OCI-LY3 (cell line): ENCODE measurements at regions not wholly inside any gene's neighbourhood (a gene's known extent, or its start where the extent isn't known, plus 50 kb on each side); places are given as distances from the start of the nearest gene placed in this dataset.
"Not testable (repeated sequence)": the region's sequence is repeated elsewhere in the genome, so short reads cannot be mapped to it uniquely, and the experiment has no call there.

Experiments
- H2AFZ ChIP-seq: fragments of 200-600, 300-600 bp; shearing (Covaris generic); 2 replicates; pipeline ENCODE4 v1.6.0; 2014; ENCODE audit warnings: antibody characterized with exemption, low read depth, low read length
- H3K27ac ChIP-seq: fragments of 200-600, 300-600 bp; sonication (generic); 2 replicates; pipeline ENCODE4 v1.5.1; 2014; ENCODE audit warnings: mild to moderate bottlenecking, low read length, moderate library complexity, mixed read lengths
- H3K27me3 ChIP-seq: fragments of 200-600, 300-600 bp; sonication (generic); 2 replicates; pipeline ENCODE4 v1.6.1; 2014; ENCODE audit warnings: low read depth, low read length, mixed read lengths
- H3K36me3 ChIP-seq: fragments of 200-600, 300-600 bp; sonication (generic); replicated peaks from 2 replicates; pipeline ENCODE3; 2014; ENCODE audit warnings: low read depth, low read length, mixed read lengths
- H3K4me1 ChIP-seq: fragments of 300-600, 200-600 bp; sonication (generic); 2 replicates; pipeline ENCODE4 v1.6.1; 2014; ENCODE audit warnings: low read length, mixed read lengths
- H3K4me2 ChIP-seq: fragments of 200-600, 300-600 bp; sonication (generic); 2 replicates; pipeline ENCODE4 v1.6.1; 2014; ENCODE audit warnings: low read length, mixed read lengths
- H3K4me3 ChIP-seq: fragments of 300-600, 200-600 bp; sonication (generic); 2 replicates; pipeline ENCODE4 v1.5.1; 2014; ENCODE audit warnings: antibody characterized with exemption, mild to moderate bottlenecking, low read length, moderate library complexity
- H3K79me2 ChIP-seq: fragments of 300-600, 200-600 bp; shearing (Covaris generic); 2 replicates; pipeline ENCODE4 v1.6.1; 2014; ENCODE audit warnings: mild to moderate bottlenecking, low read length, mixed read lengths
- H3K9ac ChIP-seq: fragments of 300-600, 200-600 bp; shearing (Covaris generic); 2 replicates; pipeline ENCODE4 v1.6.0; 2014; ENCODE audit warnings: mild to moderate bottlenecking, low read length, moderate library complexity
- H3K9me3 ChIP-seq: fragments of 200-600, 300-600 bp; shearing (Covaris generic); 2 replicates; pipeline ENCODE4 v1.6.1; 2014; ENCODE audit warnings: low read length, mixed read lengths; ENCODE audit not compliant: insufficient read depth
- H4K20me1 ChIP-seq: fragments of 200-600, 300-600 bp; sonication (generic); 2 replicates; pipeline ENCODE4 v1.6.1; 2016; ENCODE audit warnings: low read length, mixed read lengths; ENCODE audit not compliant: insufficient read depth
- CTCF ChIP-seq: fragments of 200-600, 300-600 bp; sonication (generic); IDR thresholded peaks from 2 replicates; pipeline ENCODE4 v1.5.1; 2014; ENCODE audit warnings: antibody characterized with exemption, low read length, low read depth
- EZH2phosphoT487 ChIP-seq: fragments of 200-600 bp; shearing (Covaris generic); IDR thresholded peaks from 2 replicates; pipeline ENCODE4 v1.6.1; 2018; ENCODE audit warnings: antibody characterized with exemption, mixed run types, low read depth

GRCh38 chr21:17679002-17679600 lies 66.4 kb upstream of the BTG3 start:
- H3K27me3 ChIP-seq, result no peaks in the 10 kb centered on the region
- no peak overlapping the region for H3K4me2 ChIP-seq
- H3K36me3 ChIP-seq, result no peaks in the 10 kb centered on the region

GRCh38 chr21:17676930-17677329 lies 64.2 kb upstream of the BTG3 start:
- not testable (repeated sequence) for H3K4me3 ChIP-seq, H3K4me1 ChIP-seq, H3K27me3 ChIP-seq, H3K27ac ChIP-seq, H3K9ac ChIP-seq, H3K9me3 ChIP-seq, H4K20me1 ChIP-seq, H3K4me2 ChIP-seq, H3K79me2 ChIP-seq, H2AFZ ChIP-seq, H3K36me3 ChIP-seq

More at GRCh38 chr21:17679002-17679600, 66.4 kb upstream of the BTG3 start:
- H3K4me1 ChIP-seq, result no peaks in the 10 kb centered on the region
- H3K79me2 ChIP-seq, result no peaks in the 10 kb centered on the region
- H2AFZ ChIP-seq, result no peak overlapping the region
- H3K9me3 ChIP-seq, result no peaks in the 10 kb centered on the region
- H4K20me1 ChIP-seq, result no peaks in the 10 kb centered on the region
- H3K27ac ChIP-seq, result no peak overlapping the region
- TF ChIP-seq EZH2phosphoT487 (no peak), CTCF (peak; percentile 78)
- no peak overlapping the region for H3K9ac ChIP-seq
- no peak overlapping the region for H3K4me3 ChIP-seq

DNA sequence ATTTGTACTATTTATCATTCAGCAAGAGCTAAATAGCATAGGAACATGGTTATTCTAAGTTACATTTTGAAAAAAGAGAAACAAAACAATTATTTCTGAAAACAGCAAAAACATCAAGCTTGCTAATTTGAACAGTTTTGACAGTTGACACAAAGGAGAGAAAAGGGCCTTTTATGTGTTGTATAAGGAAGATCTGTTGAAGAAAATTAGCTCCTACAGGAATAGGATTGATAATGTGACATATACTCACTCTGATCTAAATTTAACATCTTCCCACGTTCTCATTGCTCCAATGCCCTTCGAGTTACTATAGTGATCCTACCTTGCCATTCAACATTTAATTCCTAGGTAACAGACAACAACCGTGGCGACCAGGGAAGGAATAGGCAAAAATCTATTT lies 61.4 kb upstream of the BTG3 start:
- Histone ChIP-seq H3K4me3 (no peak overlapping the region), H3K27ac (no peak overlapping the region), H3K4me1 (no peaks in the 10 kb centered on the region), H3K27me3 (no peaks in the 10 kb centered on the region), H3K4me2 (no peak overlapping the region), H3K36me3 (no peaks in the 10 kb centered on the region), H2AFZ (no peak overlapping the region), H3K9ac (no peak overlapping the region), H3K9me3 (no peaks in the 10 kb centered on the region), H4K20me1 (no peaks in the 10 kb centered on the region), H3K79me2 (no peaks in the 10 kb centered on the region)
- TF ChIP-seq CTCF (no peak), EZH2phosphoT487 (no peak)

GRCh38 chr21:17673261-17674020 lies 60.7 kb upstream of the BTG3 start:
- Histone ChIP-seq H3K9ac (no peak overlapping the region), H2AFZ (no peak overlapping the region), H4K20me1 (no peaks in the 10 kb centered on the region), H3K4me2 (no peak overlapping the region), H3K79me2 (no peaks in the 10 kb centered on the region), H3K9me3 (no peaks in the 10 kb centered on the region), H3K27ac (no peak overlapping the region), H3K4me3 (no peak overlapping the region), H3K36me3 (no peaks in the 10 kb centered on the region), H3K4me1 (no peaks in the 10 kb centered on the region), H3K27me3 (no peaks in the 10 kb centered on the region)
- TF ChIP-seq CTCF, result no peak
- TF ChIP-seq EZH2phosphoT487, result no peak
